ENCODE measurements at regions not wholly inside any gene's neighbourhood (a gene's known extent, or its start where the extent isn't known, plus 50 kb on each side); places are given as distances from the start of the nearest gene placed in this dataset.

DNA sequence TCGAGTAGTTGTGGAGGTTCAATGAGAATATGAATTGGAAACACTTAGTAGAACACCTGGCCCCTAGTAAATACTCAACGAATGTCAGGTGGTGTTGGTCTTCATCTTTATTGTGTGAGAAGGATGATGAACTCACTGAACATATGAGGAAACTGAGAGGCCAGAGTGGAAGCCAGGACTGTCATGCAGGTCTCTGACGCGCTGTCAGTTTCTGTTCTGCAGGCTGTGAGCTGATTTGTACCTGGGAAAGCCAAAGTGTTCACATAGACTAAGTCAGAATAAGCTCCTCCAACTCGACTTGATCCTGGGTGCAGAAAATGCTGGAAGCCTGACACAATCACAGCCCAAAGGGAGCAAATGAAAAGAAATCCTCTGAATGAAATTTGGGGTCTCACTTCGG lies 222.2 kb downstream of the LY86 start:
- no peak for TF ChIP-seq TAF1 (IDR thresholded peaks at IDR 0.05; ENCODE audit: borderline replicate concordance, insufficient read depth, low read length)
- TF ChIP-seq SIN3A (IDR thresholded peaks at IDR 0.05; ENCODE audit: borderline replicate concordance, insufficient read depth, low read length) = no peak
- TF ChIP-seq POLR2AphosphoS5 (IDR thresholded peaks at IDR 0.05; ENCODE audit: low read depth, low read length) = no peak
- TF ChIP-seq FOXP2 (optimal IDR thresholded peaks at IDR 0.05; ENCODE audit: borderline replicate concordance, extremely low read depth, extremely low read length, insufficient read depth) = no peak
- TF ChIP-seq, protein P1, sequence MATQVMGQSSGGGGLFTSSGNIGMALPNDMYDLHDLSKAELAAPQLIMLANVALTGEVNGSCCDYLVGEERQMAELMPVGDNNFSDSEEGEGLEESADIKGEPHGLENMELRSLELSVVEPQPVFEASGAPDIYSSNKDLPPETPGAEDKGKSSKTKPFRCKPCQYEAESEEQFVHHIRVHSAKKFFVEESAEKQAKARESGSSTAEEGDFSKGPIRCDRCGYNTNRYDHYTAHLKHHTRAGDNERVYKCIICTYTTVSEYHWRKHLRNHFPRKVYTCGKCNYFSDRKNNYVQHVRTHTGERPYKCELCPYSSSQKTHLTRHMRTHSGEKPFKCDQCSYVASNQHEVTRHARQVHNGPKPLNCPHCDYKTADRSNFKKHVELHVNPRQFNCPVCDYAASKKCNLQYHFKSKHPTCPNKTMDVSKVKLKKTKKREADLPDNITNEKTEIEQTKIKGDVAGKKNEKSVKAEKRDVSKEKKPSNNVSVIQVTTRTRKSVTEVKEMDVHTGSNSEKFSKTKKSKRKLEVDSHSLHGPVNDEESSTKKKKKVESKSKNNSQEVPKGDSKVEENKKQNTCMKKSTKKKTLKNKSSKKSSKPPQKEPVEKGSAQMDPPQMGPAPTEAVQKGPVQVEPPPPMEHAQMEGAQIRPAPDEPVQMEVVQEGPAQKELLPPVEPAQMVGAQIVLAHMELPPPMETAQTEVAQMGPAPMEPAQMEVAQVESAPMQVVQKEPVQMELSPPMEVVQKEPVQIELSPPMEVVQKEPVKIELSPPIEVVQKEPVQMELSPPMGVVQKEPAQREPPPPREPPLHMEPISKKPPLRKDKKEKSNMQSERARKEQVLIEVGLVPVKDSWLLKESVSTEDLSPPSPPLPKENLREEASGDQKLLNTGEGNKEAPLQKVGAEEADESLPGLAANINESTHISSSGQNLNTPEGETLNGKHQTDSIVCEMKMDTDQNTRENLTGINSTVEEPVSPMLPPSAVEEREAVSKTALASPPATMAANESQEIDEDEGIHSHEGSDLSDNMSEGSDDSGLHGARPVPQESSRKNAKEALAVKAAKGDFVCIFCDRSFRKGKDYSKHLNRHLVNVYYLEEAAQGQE (IDR thresholded peaks at IDR 0.05; ENCODE audit: insufficient read depth in 1 of 2, low read depth in 2 of 2, low read length in 2 of 2) = no peak

DNA sequence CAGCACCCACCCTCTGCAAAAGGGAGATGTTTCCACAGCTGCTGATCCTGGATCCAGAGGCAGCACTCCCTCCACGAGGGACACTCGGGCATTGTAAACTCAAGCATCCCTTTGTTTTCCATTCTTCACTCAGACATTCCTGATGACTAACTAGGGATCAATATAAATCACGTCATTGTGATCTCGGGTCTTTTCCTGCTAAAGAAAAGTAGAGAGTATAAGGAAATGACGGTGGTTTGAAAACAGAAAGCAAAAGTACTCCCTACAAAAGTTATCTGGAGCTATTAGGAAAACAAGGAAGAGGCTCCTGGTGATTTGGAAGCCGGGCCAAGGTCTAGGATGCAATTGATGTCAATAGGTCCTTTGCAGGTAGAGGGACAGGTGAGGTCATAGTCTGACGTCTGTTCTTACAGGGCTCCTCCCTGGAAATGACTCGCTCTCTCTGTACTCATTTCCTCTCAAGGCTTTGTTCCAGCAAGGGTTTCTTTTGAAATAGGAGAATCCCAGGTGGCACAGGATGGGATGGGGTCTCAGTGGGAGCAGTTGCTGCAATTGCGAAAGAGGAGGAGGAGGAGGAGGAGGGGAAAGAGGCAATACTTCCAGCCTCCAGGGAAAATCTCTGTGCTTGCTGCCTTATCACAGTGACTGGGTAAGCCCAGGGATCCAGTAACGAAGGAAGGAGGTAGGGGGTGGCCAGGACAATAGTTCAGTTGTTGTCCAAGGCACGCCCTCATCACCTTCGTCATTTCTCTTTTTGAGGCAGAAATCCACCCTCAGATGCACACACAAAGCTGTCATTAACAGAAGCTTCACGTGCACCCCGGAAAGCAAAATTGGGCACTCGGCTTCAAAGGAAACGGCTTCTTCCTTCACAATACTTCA lies 222.8 kb downstream of the LY86 start:
- TF ChIP-seq FOXP2 (optimal IDR thresholded peaks at IDR 0.05; ENCODE audit: borderline replicate concordance, extremely low read depth, extremely low read length, insufficient read depth) = no peak

DNA sequence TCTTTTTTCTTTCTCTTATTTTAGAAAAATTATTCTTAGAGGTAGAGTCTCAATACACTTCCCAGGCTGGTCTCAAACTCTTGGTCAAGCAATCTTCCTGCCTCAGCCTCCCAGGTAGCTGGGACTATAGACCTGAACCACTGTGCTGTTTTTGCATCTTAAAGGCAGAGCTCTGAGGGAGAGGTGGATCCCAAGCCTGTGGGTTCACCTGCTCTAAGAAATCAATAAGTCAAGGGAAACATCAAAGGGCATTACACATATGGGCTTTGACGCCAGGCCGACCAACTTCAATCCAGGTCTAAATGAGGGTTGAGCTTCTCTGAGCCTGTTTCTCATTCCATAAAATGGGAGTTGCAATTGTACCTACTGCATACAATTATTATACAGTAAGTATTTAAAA lies 223.9 kb downstream of the LY86 start:
- TF ChIP-seq SIN3A (IDR thresholded peaks at IDR 0.05; ENCODE audit: borderline replicate concordance, insufficient read depth, low read length) (no peak), TAF1 (IDR thresholded peaks at IDR 0.05; ENCODE audit: borderline replicate concordance, insufficient read depth, low read length) (no peak), FOXP2 (optimal IDR thresholded peaks at IDR 0.05; ENCODE audit: borderline replicate concordance, extremely low read depth, extremely low read length, insufficient read depth) (no peak), POLR2AphosphoS5 (IDR thresholded peaks at IDR 0.05; ENCODE audit: low read depth, low read length) (no peak)
- TF ChIP-seq, protein P1 (IDR thresholded peaks at IDR 0.05; ENCODE audit: insufficient read depth in 1 of 2, low read depth in 2 of 2, low read length in 2 of 2) = no peak

DNA sequence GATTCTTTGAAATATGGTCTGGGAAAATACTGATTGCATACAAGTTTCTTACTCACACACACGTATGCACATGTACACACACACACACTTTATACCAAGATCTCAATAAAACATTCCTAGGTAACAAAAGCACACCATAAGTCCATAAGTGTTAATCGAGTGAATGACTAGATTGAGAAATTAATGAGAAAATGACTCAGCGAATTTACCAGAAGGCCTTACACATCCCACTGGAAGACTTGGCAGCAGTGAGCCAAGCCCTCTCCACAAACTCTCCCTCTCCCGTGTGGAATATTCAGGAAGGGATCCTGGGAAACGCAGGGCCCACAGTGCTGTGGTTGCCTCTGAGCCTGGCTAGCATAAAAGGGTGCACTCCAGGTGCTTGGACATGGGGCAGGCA lies 227.2 kb downstream of the LY86 start:
- TF ChIP-seq FOXP2 (optimal IDR thresholded peaks at IDR 0.05; ENCODE audit: borderline replicate concordance, extremely low read depth, extremely low read length, insufficient read depth) (no peak), POLR2AphosphoS5 (IDR thresholded peaks at IDR 0.05; ENCODE audit: low read depth, low read length) (no peak), SIN3A (IDR thresholded peaks at IDR 0.05; ENCODE audit: borderline replicate concordance, insufficient read depth, low read length) (no peak)
- TF ChIP-seq, protein P1 (IDR thresholded peaks at IDR 0.05; ENCODE audit: insufficient read depth in 1 of 2, low read depth in 2 of 2, low read length in 2 of 2) = no peak

DNA sequence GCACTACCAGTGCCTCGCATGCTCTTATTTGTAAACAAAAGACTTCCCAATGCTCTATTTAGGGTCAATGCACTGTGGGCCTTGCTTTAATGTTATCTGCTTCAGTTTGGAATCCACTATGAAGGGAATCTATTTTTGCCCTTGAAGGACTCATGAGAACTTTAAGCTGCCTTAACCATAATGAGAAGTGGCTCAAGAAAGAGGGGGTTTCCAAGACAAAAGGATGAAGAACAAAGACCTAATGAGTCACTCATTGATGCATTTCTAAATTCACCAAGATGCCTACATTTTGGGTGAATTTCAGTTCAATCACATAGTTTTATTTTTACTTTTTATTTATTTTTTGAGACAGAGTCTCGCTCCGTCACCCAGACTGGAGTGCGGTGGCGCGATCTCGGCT lies 228.2 kb downstream of the LY86 start:
- no peak for TF ChIP-seq FOXP2 (optimal IDR thresholded peaks at IDR 0.05; ENCODE audit: borderline replicate concordance, extremely low read depth, extremely low read length, insufficient read depth)
- no peak for TF ChIP-seq TAF1 (IDR thresholded peaks at IDR 0.05; ENCODE audit: borderline replicate concordance, insufficient read depth, low read length)
- TF ChIP-seq, protein P1 (IDR thresholded peaks at IDR 0.05; ENCODE audit: insufficient read depth in 1 of 2, low read depth in 2 of 2, low read length in 2 of 2) = no peak
- TF ChIP-seq SIN3A (IDR thresholded peaks at IDR 0.05; ENCODE audit: borderline replicate concordance, insufficient read depth, low read length) = no peak
- no peak for TF ChIP-seq POLR2AphosphoS5 (IDR thresholded peaks at IDR 0.05; ENCODE audit: low read depth, low read length)
